ENCODE measurements at regions not wholly inside any gene's neighbourhood (a gene's known extent, or its start where the extent isn't known, plus 50 kb on each side); places are given as distances from the start of the nearest gene placed in this dataset.

DNA sequence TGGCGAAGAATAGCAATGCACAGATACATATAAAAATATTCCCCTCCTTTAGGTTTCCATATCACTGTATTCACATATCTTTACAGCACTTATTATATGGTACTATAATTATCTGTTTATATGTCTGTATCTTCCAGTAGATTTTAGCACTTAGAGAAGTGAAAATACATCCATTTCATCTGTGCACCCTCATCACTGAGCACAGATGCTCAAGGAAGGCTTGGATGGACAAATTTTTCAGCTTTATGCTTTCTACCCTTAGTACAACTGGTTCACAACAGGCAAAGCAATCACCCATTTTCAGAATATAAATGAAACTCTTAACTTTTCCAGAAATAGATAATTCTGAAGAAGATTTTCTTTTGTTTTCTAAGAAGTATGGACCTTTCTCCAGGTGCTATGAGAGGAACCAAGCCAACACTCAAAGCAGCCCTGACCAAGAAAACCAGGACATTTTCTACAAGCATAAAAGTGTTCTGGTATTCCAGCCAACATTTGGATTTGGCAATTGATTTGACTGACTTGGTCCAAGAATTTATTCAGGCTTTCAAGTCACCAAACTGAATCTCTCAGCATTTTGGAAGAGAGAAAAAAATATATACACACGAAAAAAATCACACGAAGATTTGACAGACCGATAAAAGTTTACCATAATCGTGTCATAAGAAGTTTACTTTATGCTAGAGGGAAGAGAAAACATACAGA lies 170.2 kb upstream of the CD180 start:
- TF ChIP-seq, protein P1, sequence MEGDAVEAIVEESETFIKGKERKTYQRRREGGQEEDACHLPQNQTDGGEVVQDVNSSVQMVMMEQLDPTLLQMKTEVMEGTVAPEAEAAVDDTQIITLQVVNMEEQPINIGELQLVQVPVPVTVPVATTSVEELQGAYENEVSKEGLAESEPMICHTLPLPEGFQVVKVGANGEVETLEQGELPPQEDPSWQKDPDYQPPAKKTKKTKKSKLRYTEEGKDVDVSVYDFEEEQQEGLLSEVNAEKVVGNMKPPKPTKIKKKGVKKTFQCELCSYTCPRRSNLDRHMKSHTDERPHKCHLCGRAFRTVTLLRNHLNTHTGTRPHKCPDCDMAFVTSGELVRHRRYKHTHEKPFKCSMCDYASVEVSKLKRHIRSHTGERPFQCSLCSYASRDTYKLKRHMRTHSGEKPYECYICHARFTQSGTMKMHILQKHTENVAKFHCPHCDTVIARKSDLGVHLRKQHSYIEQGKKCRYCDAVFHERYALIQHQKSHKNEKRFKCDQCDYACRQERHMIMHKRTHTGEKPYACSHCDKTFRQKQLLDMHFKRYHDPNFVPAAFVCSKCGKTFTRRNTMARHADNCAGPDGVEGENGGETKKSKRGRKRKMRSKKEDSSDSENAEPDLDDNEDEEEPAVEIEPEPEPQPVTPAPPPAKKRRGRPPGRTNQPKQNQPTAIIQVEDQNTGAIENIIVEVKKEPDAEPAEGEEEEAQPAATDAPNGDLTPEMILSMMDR (IDR thresholded peaks at IDR 0.05; ENCODE audit: insufficient read depth, low read length, poor library complexity, severe bottlenecking): no peak
- TF ChIP-seq EZH2phosphoT487 (conservative IDR thresholded peaks at IDR 0.05; ENCODE audit: low read length): no peak
- H3K27me3 ChIP-seq (ENCODE audit: low read length): no peaks in the 10 kb centered on the region

DNA sequence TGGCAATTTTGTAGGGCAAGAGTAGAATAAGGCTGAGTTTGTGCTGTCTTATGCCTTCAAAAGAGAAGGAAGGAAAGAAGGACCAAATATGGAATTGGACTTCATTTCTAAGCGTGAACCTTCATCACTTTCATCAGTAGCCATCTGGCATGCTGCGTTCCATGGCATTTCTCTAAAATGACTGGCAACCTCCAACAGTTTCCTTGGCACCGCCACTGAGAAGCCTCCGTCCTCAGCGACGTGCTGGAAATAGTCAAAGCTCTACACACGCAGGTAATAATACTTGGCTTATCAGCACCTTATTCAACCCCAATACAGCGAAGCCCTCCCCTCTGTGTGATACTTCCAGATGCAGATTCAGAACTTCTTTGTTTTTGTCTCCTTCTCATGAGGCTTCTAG lies 169.7 kb upstream of the CD180 start:
- Histone ChIP-seq H4K20me1 (ENCODE audit: low read depth, low read length) (no peaks in the 10 kb centered on the region), H2AFZ (ENCODE audit: low read depth, low read length, severe bottlenecking) (no peak overlapping the region), H3K9ac (ENCODE audit: low read length) (no peak overlapping the region), H3K36me3 (ENCODE audit: low read length) (no peaks in the 10 kb centered on the region), H3K27me3 (ENCODE audit: low read length) (no peaks in the 10 kb centered on the region), H3F3A (ENCODE audit: insufficient read depth) (no peaks in the 10 kb centered on the region), H3K9me2 (replicated peaks; ENCODE audit: insufficient read depth, low read length) (no peaks in the 10 kb centered on the region), H3K79me2 (ENCODE audit: insufficient read depth, low read length) (no peaks in the 10 kb centered on the region), H3K9me3 (ENCODE audit: insufficient read depth, low read length) (no peaks in the 10 kb centered on the region), H3K27ac (ENCODE audit: low read depth, low read length) (no peak overlapping the region), H3K4me2 (ENCODE audit: low read depth, low read length, poor library complexity, severe bottlenecking) (no peak overlapping the region), H3K4me3 (ENCODE audit: insufficient read depth, low read length, poor library complexity, severe bottlenecking) (no peak overlapping the region)
- no peak for TF ChIP-seq EZH2phosphoT487 (conservative IDR thresholded peaks at IDR 0.05; ENCODE audit: low read length)
- TF ChIP-seq, protein P1 (IDR thresholded peaks at IDR 0.05; ENCODE audit: insufficient read depth, low read length, poor library complexity, severe bottlenecking): no peak

More for the DNA sequence above, 170.2 kb upstream of the CD180 start:
- H3K9ac ChIP-seq (ENCODE audit: low read length): no peak overlapping the region
- H3K36me3 ChIP-seq (ENCODE audit: low read length): no peaks in the 10 kb centered on the region
- no peak overlapping the region for H3K4me2 ChIP-seq (ENCODE audit: low read depth, low read length, poor library complexity, severe bottlenecking)
- H3K27ac ChIP-seq (ENCODE audit: low read depth, low read length): no peak overlapping the region
- no peaks in the 10 kb centered on the region for H3F3A ChIP-seq (ENCODE audit: insufficient read depth)
- no peaks in the 10 kb centered on the region for H3K9me3 ChIP-seq (ENCODE audit: insufficient read depth, low read length)
- H3K4me3 ChIP-seq (ENCODE audit: insufficient read depth, low read length, poor library complexity, severe bottlenecking): no peak overlapping the region
- H3K79me2 ChIP-seq (ENCODE audit: insufficient read depth, low read length): no peaks in the 10 kb centered on the region
- no peaks in the 10 kb centered on the region for H4K20me1 ChIP-seq (ENCODE audit: low read depth, low read length)
- no peak overlapping the region for H2AFZ ChIP-seq (ENCODE audit: low read depth, low read length, severe bottlenecking)
- H3K9me2 ChIP-seq (replicated peaks; ENCODE audit: insufficient read depth, low read length): no peaks in the 10 kb centered on the region

- H3K4me2 ChIP-seq (ENCODE audit: low read depth, low read length, poor library complexity, severe bottlenecking): no peak overlapping the region
Measured at GRCh38 chr5:67364381-67364970, 167.9 kb upstream of the CD180 start.

More at GRCh38 chr5:67364381-67364970, 167.9 kb upstream of the CD180 start:
- Histone ChIP-seq H3K36me3 (ENCODE audit: low read length) (no peaks in the 10 kb centered on the region), H3K4me3 (ENCODE audit: insufficient read depth, low read length, poor library complexity, severe bottlenecking) (no peak overlapping the region), H4K20me1 (ENCODE audit: low read depth, low read length) (no peaks in the 10 kb centered on the region), H3K9ac (ENCODE audit: low read length) (no peak overlapping the region), H3K9me3 (ENCODE audit: insufficient read depth, low read length) (no peaks in the 10 kb centered on the region), H3K79me2 (ENCODE audit: insufficient read depth, low read length) (no peaks in the 10 kb centered on the region), H3K9me2 (replicated peaks; ENCODE audit: insufficient read depth, low read length) (no peaks in the 10 kb centered on the region), H3K27me3 (ENCODE audit: low read length) (no peaks in the 10 kb centered on the region), H3K27ac (ENCODE audit: low read depth, low read length) (no peak overlapping the region), H2AFZ (ENCODE audit: low read depth, low read length, severe bottlenecking) (no peak overlapping the region), H3F3A (ENCODE audit: insufficient read depth) (no peaks in the 10 kb centered on the region)
- TF ChIP-seq, protein P1 (IDR thresholded peaks at IDR 0.05; ENCODE audit: insufficient read depth, low read length, poor library complexity, severe bottlenecking): no peak
- no peak for TF ChIP-seq EZH2phosphoT487 (conservative IDR thresholded peaks at IDR 0.05; ENCODE audit: low read length)
